Small intestine (tissue), 7 donors: ENCODE measurements at regions not wholly inside any gene's neighbourhood (a gene's known extent, or its start where the extent isn't known, plus 50 kb on each side); places are given as distances from the start of the nearest gene placed in this dataset.

Experiments
- DNase-seq, 2 donors: peaks; one replicate each; pipeline versions ENCODE4 v3.0.0 to v3.0.0-alpha.2; 2013
- FAIRE-seq: peaks from 2 replicates; lab custom pipeline; 2012; peaks lifted over from hg19 to GRCh38; lab: Jason Lieb, UNC
- H3K27ac ChIP-seq, 3 donors: one replicate each; pipeline ENCODE4 v1.5.1; 2013; ENCODE audit warnings: low read length in 2 of 3, mild to moderate bottlenecking in 2 of 3, control low read depth in 1 of 3, inconsistent platforms in 1 of 3, low read depth in 1 of 3, moderate library complexity in 1 of 3
- H3K27me3 ChIP-seq, 3 donors: one replicate each; pipeline ENCODE4 v1.6.1; 2013; ENCODE audit warnings: low read length in 3 of 3, inconsistent platforms in 1 of 3; ENCODE audit not compliant: control insufficient read depth in 3 of 3, insufficient read depth in 3 of 3
- H3K36me3 ChIP-seq, 3 donors: one replicate each; pipeline ENCODE4 v1.6.1; 2013; ENCODE audit warnings: low read length in 3 of 3, inconsistent platforms in 1 of 3, low read depth in 1 of 3, mild to moderate bottlenecking in 1 of 3, moderate library complexity in 1 of 3; ENCODE audit not compliant: control insufficient read depth in 3 of 3, insufficient read depth in 2 of 3
- H3K4me1 ChIP-seq, 3 donors: one replicate each; pipeline ENCODE4 v1.6.1; 2013; ENCODE audit warnings: low read length in 2 of 3, inconsistent platforms in 1 of 3, low read depth in 1 of 3, mild to moderate bottlenecking in 1 of 3, moderate library complexity in 1 of 3; ENCODE audit not compliant: control insufficient read depth in 3 of 3, insufficient read depth in 2 of 3
- H3K4me3 ChIP-seq, 3 donors: one replicate each; pipeline ENCODE4 v1.5.1; 2013; ENCODE audit warnings: low read length in 3 of 3, control low read depth in 1 of 3, inconsistent platforms in 1 of 3, low read depth in 1 of 3, mild to moderate bottlenecking in 1 of 3, moderate library complexity in 1 of 3
- H3K9me3 ChIP-seq, 2 donors: one replicate each; pipeline ENCODE4 v1.6.1; 2013; ENCODE audit warnings: low read depth in 1 of 2, low read length in 1 of 2; ENCODE audit not compliant: control insufficient read depth in 2 of 2, insufficient read depth in 1 of 2
- WGBS, 3 donors: extraction: QIAGEN DNeasy Blood & Tissue Kit; methylation state at CpG; one replicate each; pipeline ENCODE4 v1.1.7; 2013; 5-methylcytosine and 5-hydroxymethylcytosine counted together
- donor health status: healthy with polysubstance abuse.
- donor health status: control.
- donor health status: control.
- donor health status: Bipolar disorder and iron deficiency.
- donor health status: healthy.

DNA sequence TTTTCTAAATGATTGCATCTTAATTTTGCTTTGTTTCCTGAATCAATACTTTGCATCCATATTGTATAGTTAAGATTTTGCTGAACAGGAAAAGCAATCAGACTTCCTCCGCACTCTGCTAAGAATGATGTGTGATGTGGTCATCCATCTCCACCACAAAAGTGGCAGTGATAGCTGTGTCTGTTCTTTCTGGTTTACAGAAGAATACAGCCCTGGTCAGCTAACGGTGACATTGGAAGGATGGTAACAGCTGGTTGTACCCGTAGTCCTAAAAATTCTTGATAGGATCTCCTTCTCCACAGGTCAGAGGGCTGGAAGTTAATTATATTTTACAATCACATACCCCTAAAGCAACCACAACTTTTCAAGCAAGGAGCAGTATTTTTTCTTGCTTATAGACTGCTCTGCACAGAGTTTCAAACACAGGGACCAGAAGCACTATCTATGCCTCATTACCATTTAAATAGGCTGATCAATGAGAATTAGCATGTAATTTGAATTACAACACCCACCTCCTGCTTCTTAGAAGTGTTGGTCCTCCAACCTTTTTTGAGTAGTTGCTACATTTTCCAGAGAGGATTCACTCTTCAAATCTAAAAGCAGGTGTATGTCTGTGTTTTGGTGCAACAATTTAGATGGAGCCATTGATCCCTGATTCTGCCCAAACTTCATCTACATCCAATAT lies 1191.9 kb upstream of the NUDT12 start:
- Histone ChIP-seq H3K27ac (no peak overlapping the region), H3K9me3 (no peaks in the 10 kb centered on the region), H3K36me3 (no peaks in the 10 kb centered on the region), H3K4me3 (no peak overlapping the region), H3K4me1 (no peaks in the 10 kb centered on the region), H3K27me3 (no peaks in the 10 kb centered on the region)
- 74 to 86% (median 86%) methylated on average over 3 of the region's 3 CpGs for WGBS, 3 donors
- no peak for DNase-seq
- FAIRE-seq, result no peak

DNA sequence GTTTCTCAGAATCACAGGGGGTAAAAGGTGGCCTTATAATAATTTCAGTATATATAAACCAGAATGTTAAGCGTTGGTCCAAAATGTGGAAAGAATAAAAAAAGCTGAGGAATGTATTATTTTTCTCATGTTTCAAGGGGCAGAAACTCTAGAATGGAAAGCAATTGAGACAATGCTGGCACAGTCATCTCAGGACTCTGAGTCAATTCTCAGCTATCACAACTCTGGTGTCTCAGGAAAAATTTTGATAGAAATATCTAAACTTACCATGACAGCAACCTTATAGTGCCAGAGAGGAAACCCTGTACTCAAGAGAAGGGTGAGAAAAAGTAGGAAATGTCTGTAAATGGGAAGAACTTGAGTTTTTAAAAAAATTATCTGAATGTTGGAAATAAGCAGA lies 1189.4 kb upstream of the NUDT12 start:
- 77 to 80% (median 79%) methylated on average over 1 of the region's 1 CpG for WGBS, 3 donors
- Histone ChIP-seq H3K36me3 (no peaks in the 10 kb centered on the region), H3K27me3 (no peaks in the 10 kb centered on the region), H3K9me3 (peaks cover 0 to 4% of the 10 kb centered on the region in 2 donors), H3K4me3 (no peak overlapping the region), H3K27ac (no peak overlapping the region), H3K4me1 (no peaks in the 10 kb centered on the region)
- DNase-seq (no peak), FAIRE-seq (no peak)

DNA sequence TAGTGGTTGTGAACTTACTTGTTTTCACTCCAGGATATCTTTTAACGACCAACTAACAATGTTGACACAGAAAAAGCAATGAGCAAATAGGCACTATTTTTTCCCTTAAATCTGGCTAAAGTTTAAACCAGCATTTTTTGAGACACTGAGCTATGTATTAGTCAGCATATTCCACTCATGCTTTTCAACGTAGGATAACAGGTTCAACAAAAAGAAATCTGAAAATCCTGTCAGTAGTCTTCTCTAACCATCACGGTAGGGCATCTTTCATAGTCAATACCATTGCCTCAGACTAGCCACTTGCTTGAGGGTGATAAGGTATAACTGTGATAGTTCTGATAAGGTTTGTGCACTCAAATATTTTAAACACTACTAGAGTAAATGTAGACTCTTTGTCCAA lies 1177.3 kb upstream of the NUDT12 start:
- Histone ChIP-seq H3K27ac (no peak overlapping the region), H3K4me3 (no peak overlapping the region), H3K9me3 (peaks cover 0 to 1% of the 10 kb centered on the region in 2 donors), H3K27me3 (no peaks in the 10 kb centered on the region), H3K4me1 (no peaks in the 10 kb centered on the region), H3K36me3 (no peaks in the 10 kb centered on the region)
- FAIRE-seq, result no peak
- no peak for DNase-seq
- WGBS, 3 donors, result 23 to 58% (median 33%) methylated on average over 3 of the region's 3 CpGs

DNA sequence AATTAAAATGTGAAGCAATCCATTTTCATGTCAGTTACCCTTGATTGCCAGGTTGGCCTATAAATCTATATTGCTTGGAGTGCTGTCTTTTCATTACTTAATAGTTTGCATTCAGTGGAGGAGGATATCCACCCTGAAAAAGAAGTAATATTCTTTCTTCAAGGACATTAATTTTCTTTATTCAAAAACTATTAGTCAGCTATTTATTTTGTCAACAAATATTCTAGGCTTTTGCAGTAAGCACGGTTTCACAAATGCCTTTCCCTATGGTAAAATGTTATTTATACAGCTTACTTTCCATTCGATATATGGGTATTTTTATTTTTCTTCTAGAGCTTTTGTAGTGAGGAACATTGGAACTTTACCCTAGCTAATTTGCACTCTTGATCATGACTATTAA lies 1176.9 kb upstream of the NUDT12 start:
- 77 to 84% (median 78%) methylated on average over 2 of the region's 2 CpGs for WGBS, 3 donors
- Histone ChIP-seq H3K9me3 (peaks cover 0 to 1% of the 10 kb centered on the region in 2 donors), H3K4me3 (no peak overlapping the region), H3K4me1 (no peaks in the 10 kb centered on the region), H3K36me3 (no peaks in the 10 kb centered on the region), H3K27me3 (no peaks in the 10 kb centered on the region), H3K27ac (no peak overlapping the region)
- no peak for DNase-seq
- no peak for FAIRE-seq

DNA sequence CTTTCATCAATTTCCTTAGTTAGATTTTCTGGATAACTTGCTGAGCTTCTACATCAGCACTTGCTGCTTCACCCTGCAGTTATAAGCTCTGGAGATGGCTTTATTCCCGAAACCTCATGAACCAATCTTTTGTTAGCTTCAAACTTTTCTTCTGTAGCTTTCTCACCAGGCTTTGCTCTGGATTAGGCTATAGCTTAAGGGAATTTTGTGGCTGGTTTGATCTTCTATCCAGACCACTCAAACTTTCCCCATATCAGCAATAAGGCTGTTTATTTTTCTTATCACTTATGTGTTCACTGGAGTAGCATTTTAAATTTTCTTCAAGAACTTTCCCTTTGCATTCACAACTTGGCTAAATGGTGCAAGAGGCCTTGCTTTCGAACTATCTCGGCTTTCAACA lies 1173.5 kb upstream of the NUDT12 start:
- H3K4me3 ChIP-seq, result no peak overlapping the region
- DNase-seq (no peak), FAIRE-seq (no peak)
- no peaks in the 10 kb centered on the region for H3K9me3 ChIP-seq
- no peaks in the 10 kb centered on the region for H3K27me3 ChIP-seq
- H3K4me1 ChIP-seq, result no peaks in the 10 kb centered on the region
- WGBS, 3 donors, result 68 to 85% (median 78%) methylated on average over 3 of the region's 3 CpGs
- no peak overlapping the region for H3K27ac ChIP-seq
- H3K36me3 ChIP-seq, result no peaks in the 10 kb centered on the region

DNA sequence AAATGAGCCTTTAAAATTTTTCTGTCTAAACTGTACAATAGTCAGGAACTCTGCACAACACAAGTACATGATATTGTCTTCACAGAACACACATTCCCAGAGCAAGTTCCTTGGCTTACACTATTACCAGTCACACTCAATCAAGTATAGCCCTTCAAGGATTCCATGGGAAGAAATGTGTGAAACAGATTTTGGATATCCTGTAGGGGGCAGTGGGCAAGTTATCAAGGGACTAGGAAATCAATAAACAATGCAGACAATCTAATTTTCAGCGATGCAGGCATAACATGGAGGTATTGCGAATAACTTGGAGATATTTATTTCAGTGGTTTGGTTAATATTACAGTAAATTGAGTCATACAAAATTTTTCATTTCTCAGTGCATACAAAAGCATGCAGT lies 1171.5 kb upstream of the NUDT12 start:
- H3K36me3 ChIP-seq, result no peaks in the 10 kb centered on the region
- no peak overlapping the region for H3K27ac ChIP-seq
- WGBS, 3 donors, result 89 to 90% (median 90%) methylated on average over 2 of the region's 2 CpGs
- DNase-seq (no peak), FAIRE-seq (no peak)
- H3K4me3 ChIP-seq, result no peak overlapping the region
- no peaks in the 10 kb centered on the region for H3K27me3 ChIP-seq
- H3K9me3 ChIP-seq, result no peaks in the 10 kb centered on the region
- no peaks in the 10 kb centered on the region for H3K4me1 ChIP-seq

DNA sequence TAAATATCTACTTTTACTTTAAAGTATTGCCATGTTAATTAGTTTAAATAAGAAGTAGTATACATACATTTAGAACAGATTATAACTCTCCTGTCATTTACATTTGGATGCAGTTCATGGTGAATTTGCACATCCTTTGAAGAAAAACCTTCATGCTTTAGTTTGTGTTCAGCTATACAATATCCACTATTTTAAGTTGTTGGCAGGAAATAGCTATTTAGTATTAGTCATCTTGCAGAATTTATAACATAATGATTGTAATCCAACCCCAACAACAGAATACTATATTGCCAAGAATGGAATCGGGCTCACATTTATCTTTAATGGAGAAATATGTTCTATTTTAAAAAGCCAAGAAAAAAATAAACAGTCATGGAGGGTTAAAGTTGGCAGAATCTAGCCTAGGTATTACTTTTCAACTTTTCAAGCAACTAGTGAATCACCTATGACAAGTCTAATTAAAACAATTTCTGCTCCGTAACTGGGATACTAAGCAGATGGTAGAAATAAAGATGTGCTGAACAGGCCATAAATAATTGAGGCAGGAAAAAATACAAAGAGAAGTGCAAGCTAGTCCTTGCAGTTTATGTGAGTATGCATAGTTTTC lies 1170.6 kb upstream of the NUDT12 start:
- Histone ChIP-seq H3K27ac (no peak overlapping the region), H3K4me3 (no peak overlapping the region), H3K27me3 (no peaks in the 10 kb centered on the region), H3K36me3 (no peaks in the 10 kb centered on the region), H3K9me3 (no peaks in the 10 kb centered on the region), H3K4me1 (no peaks in the 10 kb centered on the region)
- 76 to 89% (median 82%) methylated on average over 2 of the region's 2 CpGs for WGBS, 3 donors
- FAIRE-seq (no peak), DNase-seq (no peak)

DNA sequence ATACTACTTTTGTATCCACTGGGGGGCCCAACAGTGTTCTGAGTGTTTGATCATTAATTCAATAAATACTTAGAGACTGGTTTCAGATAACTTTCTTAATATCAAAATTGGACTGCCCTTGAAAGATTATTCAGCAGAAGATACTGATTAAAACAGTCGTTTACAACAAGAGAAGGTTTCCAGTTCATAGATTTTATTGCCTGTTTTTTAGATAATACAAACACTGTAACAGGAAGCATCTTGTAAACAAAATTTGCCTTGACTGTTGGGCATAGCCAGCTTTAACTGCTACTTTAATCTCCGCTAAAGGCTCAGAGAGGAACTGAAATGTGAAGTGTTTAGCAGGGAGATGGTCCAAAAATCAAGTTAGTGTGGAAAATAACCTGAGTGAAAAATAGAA lies 1168.7 kb upstream of the NUDT12 start:
- Histone ChIP-seq H3K27me3 (no peaks in the 10 kb centered on the region), H3K9me3 (no peaks in the 10 kb centered on the region), H3K4me1 (no peaks in the 10 kb centered on the region), H3K4me3 (no peak overlapping the region), H3K36me3 (no peaks in the 10 kb centered on the region), H3K27ac (no peak overlapping the region)
- DNase-seq, result no peak
- 38 to 48% (median 42%) methylated on average over 2 of the region's 2 CpGs for WGBS, 3 donors
- no peak for FAIRE-seq

DNA sequence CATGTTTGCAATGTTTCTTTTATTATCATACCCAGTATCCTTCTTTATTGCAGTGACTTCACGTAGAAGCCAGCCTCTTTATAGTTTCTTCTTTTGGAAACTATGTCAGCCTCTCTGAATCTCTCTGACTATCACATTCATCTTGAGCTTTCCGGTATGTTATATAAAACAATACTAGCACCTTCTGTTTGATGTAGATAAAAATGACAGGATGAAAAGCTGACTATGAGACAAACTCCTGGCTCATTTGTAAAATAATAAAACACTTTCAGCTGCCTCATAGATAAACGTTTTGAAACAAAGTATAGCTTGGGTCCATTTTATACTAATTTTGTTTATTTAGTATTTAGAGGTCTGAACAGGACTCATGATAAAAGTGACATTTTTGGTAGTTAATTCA lies 1145.4 kb upstream of the NUDT12 start:
- H3K27me3 ChIP-seq, result no peaks in the 10 kb centered on the region
- H3K4me3 ChIP-seq, result no peak overlapping the region
- no peaks in the 10 kb centered on the region for H3K36me3 ChIP-seq
- H3K9me3 ChIP-seq, result peaks cover 0 to 14% of the 10 kb centered on the region in 2 donors
- FAIRE-seq (no peak), DNase-seq (no peak)
- no peak overlapping the region for H3K27ac ChIP-seq
- no peaks in the 10 kb centered on the region for H3K4me1 ChIP-seq
- WGBS, 3 donors, result 20 to 45% (median 32%) methylated on average over 3 of the region's 3 CpGs
